ENCODE measurements at regions not wholly inside any gene's neighbourhood (a gene's known extent, or its start where the extent isn't known, plus 50 kb on each side); places are given as distances from the start of the nearest gene placed in this dataset.

GRCh38 chr1:96157101-96157500, 564.5 kb upstream of the PTBP2 start:
- TF ChIP-seq EZH2 (IDR thresholded peaks at IDR 0.05): no peak
- no peak for TF ChIP-seq POLR2AphosphoS5 (IDR thresholded peaks at IDR 0.05; ENCODE audit: borderline replicate concordance, low read depth, low read length)
- no peak for TF ChIP-seq FOXP2 (optimal IDR thresholded peaks at IDR 0.05; ENCODE audit: control extremely low read depth, extremely low read length, insufficient read depth)

Data from SK-N-MC (cell line).